GM18951 (cell line): ENCODE measurements at regions not wholly inside any gene's neighbourhood (a gene's known extent, or its start where the extent isn't known, plus 50 kb on each side); places are given as distances from the start of the nearest gene placed in this dataset.
"Not testable (repeated sequence)": the region's sequence is repeated elsewhere in the genome, so short reads cannot be mapped to it uniquely, and the experiment has no call there.

Experiments used
- POLR2A ChIP-seq: IDR thresholded peaks from 4 replicates; pipeline ENCODE4 v1.6.1; 2011; ENCODE audit warnings: mild to moderate bottlenecking; ENCODE audit not compliant: insufficient read length, insufficient read depth; ENCODE audit errors: extremely low read depth
- in situ Hi-C: fragments of 300-500 bp; cut with MboI; formaldehyde crosslinking; loops from one replicate; pipeline ENCODE4 v1.12.0; 2022; ENCODE audit warnings: low sequenced_read_pairs, mixed read lengths, inconsistent platforms; ENCODE audit not compliant: unreplicated experiment

DNA sequence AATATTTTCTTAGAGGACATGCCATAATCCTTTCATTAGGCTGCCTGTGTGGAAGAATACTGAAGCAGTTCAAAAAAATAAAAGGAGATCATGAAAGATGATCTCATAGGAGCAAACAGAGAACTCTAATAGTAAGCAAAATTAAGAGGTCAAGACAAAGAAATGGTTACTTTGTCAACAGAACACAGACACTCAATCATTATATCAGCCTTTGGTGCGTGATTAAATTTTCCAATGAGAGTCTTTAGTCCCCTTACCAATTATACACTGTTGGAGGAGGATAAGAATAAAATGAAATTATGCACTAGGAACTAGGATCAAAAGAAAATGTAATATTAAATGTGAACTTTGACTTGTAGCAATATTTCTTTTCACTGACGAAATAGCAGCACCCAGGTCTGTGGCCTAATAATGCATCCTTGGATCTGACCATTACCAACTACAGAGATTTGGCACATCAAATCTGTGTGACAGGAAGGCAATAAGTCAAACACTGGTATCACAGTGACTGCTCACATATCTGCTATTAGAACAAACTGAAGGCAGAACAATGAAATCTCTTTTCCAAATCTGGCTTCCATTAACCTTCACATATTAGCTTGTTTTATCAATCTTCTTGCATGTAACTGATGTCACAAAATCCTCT, 1812.9 kb downstream of the PLA2G4A start:
- in situ Hi-C loops: no loop called here
- no peak for TF ChIP-seq POLR2A

DNA sequence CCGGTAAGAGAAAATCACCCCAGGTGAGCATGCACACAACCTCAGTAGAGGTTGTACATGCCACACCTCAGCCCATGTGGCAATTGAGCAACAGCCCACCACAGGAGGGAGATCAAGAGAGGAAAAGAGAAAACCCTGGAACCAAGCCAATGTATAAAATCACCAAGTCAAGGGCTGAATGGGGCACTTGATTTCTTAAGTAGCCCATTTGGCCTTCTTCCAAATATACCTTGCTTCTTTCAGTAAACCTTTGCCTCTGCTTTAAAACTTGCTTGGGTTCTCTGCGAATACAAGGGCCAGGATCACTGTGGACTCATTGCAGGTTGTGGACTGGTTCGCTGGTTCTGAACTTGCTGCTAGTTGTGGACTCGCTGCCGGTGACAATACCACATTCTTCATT, 1814.0 kb downstream of the PLA2G4A start:
- in situ Hi-C loops: no loop called here
- no peak for TF ChIP-seq POLR2A

DNA sequence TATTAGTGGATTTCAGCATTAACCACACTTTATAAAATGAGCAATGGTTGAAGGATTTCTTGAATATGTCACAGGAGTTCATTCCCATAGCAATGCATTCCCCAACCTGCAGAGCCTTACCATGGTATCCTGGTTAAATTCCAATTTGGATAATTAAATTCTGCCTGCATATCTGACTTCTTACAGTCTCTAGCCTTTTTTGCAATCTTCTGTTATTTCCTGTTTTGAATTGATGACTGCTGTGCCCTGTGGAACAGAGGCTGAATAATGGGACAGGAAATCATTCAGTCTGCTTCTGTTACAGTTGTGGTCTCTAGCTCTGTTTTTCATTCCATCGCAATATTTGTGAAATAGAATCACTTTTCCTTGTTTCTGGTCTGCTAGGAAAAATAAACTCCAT, 1823.9 kb downstream of the PLA2G4A start:
- in situ Hi-C loops: no loop called here
- TF ChIP-seq POLR2A: no peak

DNA sequence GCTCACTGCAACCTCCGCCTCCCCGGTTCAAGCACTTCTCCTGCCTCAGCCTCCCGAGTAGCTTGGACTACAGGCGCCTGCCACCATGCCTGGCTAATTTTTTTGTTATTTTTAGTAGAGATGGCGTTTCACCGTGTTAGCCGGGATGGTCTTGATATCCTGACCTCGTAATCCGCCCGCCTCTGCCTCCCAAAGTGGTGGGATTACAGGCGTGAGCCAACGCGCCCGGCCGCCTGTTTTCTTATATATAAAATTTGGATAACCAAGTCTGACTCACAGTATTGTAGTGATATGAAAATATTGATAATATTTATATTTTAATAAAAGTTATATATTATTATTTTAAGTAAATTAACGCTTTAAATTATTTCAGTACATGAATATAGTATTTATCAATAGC, 1821.7 kb downstream of the BRINP3 start:
- in situ Hi-C loops: not testable (repeated sequence)

GRCh38 chr1:188660572-188660971, 1817.1 kb downstream of the BRINP3 start:
- in situ Hi-C loops: no loop called here
- TF ChIP-seq POLR2A: no peak

DNA sequence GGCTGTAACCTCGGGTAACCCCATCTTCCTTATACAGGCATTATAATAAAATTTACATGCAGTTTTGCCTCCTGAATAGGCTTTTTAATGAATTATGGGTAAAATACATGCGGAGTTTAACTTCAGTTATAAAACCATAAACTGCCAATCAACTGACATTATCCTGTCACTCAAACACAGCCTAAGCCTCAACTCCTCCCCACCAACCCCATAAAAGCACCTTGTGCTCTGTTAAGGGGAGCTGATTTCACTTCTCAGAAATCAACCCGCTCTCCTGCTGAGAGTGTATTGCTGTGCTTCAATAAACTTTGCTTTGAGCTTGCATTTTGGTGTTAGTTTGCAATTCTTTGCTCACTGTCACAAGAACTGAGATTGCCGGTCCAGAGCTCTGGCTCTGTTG, 1812.2 kb downstream of the BRINP3 start:
- in situ Hi-C loops: no loop called here
- TF ChIP-seq POLR2A: no peak

- in situ Hi-C loops: no loop called here
- no peak for TF ChIP-seq POLR2A
Measured at GRCh38 chr1:188668083-188668482, 1809.6 kb downstream of the BRINP3 start.

- in situ Hi-C loops: no loop called here
- no peak for TF ChIP-seq POLR2A
Measured at GRCh38 chr1:188669728-188670382, 1807.8 kb downstream of the BRINP3 start.

DNA sequence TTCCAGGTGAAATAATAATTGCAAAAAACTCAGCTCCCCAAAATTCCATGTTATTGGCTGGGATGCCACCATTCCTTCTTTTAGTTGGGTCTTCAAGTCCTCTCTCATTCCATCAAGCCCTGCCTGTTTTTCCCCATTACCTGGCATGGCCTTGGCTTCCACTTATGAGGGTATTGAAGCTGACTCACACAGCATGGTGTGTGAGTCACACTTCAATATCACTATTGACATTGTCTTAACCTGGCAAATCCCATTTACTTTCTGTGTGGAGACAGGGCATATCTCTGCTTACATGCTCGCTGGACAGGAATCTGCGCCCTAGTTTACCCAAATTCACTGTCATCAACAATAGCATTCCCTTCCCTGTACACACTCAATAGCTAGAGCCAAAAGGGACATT, 1806.8 kb downstream of the BRINP3 start:
- in situ Hi-C loops: no loop called here
- no peak for TF ChIP-seq POLR2A

DNA sequence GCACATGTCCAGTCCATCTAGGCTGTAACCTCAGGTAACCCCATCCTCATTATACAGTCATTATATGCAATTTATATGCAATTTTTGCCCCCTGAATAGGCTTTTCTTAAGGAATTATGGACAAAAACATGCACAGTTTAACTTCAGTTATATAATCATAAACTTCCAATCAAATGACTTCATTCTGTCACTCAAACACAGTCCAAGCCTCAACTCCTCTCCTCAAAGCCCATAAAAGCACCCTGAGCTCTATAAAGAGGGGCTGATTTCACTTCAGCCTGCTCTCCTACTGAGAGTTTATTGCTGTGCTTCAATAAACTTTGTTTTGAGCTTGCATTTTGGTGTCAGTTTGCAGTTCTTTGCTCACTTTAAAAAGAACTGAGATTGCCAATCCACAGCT, 1805.5 kb downstream of the BRINP3 start:
- TF ChIP-seq POLR2A: no peak
- in situ Hi-C loops: no loop called here

- TF ChIP-seq POLR2A: no peak
- in situ Hi-C loops: no loop called here
Measured at GRCh38 chr1:188689542-188689941, 1788.1 kb downstream of the BRINP3 start.

- in situ Hi-C loops: no loop called here
- no peak for TF ChIP-seq POLR2A
Measured at GRCh38 chr1:188700116-188700515, 1777.5 kb downstream of the BRINP3 start.

GRCh38 chr1:188706742-188707141, 1770.9 kb downstream of the BRINP3 start:
- in situ Hi-C loops: no loop called here
- TF ChIP-seq POLR2A: no peak

DNA sequence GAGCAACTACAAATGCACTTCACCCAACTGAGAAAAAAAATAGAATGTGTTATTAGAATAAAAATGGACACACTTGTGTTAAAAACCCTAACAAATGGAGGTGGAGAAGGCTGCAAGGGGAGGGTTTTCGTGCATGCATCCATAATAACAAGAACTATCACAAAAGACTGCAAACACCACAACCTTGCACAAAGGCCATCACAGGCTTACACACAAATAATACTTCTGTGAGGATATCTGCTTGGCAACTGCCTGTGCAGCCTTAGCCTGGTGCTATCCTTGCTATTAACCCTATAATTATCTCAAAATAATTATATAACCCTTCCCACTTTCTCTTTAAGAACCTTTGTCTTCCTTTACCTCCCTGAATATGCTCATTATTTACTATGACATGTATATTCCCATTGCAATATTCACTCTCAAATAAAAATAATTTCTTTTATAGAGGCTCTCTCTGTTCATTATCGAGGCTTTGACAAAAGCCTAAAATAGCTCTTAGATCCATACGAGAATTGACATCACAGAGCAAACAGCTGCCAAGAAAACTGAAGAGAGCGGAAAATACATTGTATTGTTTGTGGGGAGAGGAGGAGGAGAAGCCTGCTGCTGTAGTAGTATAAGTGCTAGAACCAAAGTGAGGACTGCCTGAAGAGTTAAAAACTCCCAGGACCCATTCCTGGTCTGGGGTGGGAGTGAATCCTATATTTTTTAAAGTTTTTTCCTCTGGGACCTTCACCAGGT, 1768.7 kb downstream of the BRINP3 start:
- in situ Hi-C loops: no loop called here
- TF ChIP-seq POLR2A: no peak
